T-helper 1 cell treated with Interleukin-12 subunit alpha and Interleukin-12 subunit beta and Interleukin-4 antibody, amounts not matched to agents 30 μg/mL and 1 μg/mL, for 36 hours (primary cell): ENCODE measurements at regions not wholly inside any gene's neighbourhood (a gene's known extent, or its start where the extent isn't known, plus 50 kb on each side); places are given as distances from the start of the nearest gene placed in this dataset.
"Not testable (repeated sequence)": the region's sequence is repeated elsewhere in the genome, so short reads cannot be mapped to it uniquely, and the experiment has no call there.

Source experiments
- H3K27ac Mint-ChIP-seq: one replicate; pipeline ENCODE4 v1.8.0; 2021; ENCODE audit warnings: mild to moderate bottlenecking, mixed read lengths
- H3K27me3 Mint-ChIP-seq: one replicate; pipeline ENCODE4 v1.8.0; 2021; ENCODE audit warnings: low read depth, mixed read lengths
- H3K36me3 Mint-ChIP-seq: one replicate; pipeline ENCODE4 v1.8.0; 2021; ENCODE audit warnings: low read depth, mixed read lengths
- H3K4me1 Mint-ChIP-seq: one replicate; pipeline ENCODE4 v1.8.0; 2021; ENCODE audit warnings: low read depth, mixed read lengths
- H3K4me3 Mint-ChIP-seq: one replicate; pipeline ENCODE4 v1.8.0; 2021; ENCODE audit warnings: mild to moderate bottlenecking, moderate library complexity, mixed read lengths
- H3K9me3 Mint-ChIP-seq: one replicate; pipeline ENCODE4 v1.8.0; 2021; ENCODE audit warnings: mixed read lengths

- no peaks in the 10 kb centered on the region for H3K9me3 Mint-ChIP-seq
- H3K4me1 Mint-ChIP-seq, result no peaks in the 10 kb centered on the region
- no peaks in the 10 kb centered on the region for H3K36me3 Mint-ChIP-seq
- H3K4me3 Mint-ChIP-seq, result no peak overlapping the region
- no peak overlapping the region for H3K27ac Mint-ChIP-seq
- no peaks in the 10 kb centered on the region for H3K27me3 Mint-ChIP-seq
Measured at GRCh38 chr6:76633259-76633658, 560.8 kb upstream of the IMPG1 start.

GRCh38 chr6:76631622-76632021, 559.2 kb upstream of the IMPG1 start:
- Mint-ChIP-seq H3K36me3 (no peaks in the 10 kb centered on the region), H3K27ac (no peak overlapping the region), H3K4me1 (no peaks in the 10 kb centered on the region), H3K9me3 (peaks cover 12% of the 10 kb centered on the region), H3K4me3 (no peak overlapping the region), H3K27me3 (no peaks in the 10 kb centered on the region)

GRCh38 chr6:76615395-76615794, 542.9 kb upstream of the IMPG1 start:
- no peaks in the 10 kb centered on the region for H3K4me1 Mint-ChIP-seq
- H3K27ac Mint-ChIP-seq, result no peak overlapping the region
- no peaks in the 10 kb centered on the region for H3K36me3 Mint-ChIP-seq
- no peaks in the 10 kb centered on the region for H3K27me3 Mint-ChIP-seq
- H3K9me3 Mint-ChIP-seq, result no peaks in the 10 kb centered on the region
- no peak overlapping the region for H3K4me3 Mint-ChIP-seq

GRCh38 chr6:76612954-76613353, 540.5 kb upstream of the IMPG1 start:
- Mint-ChIP-seq H3K27me3 (no peaks in the 10 kb centered on the region), H3K36me3 (no peaks in the 10 kb centered on the region), H3K4me1 (no peaks in the 10 kb centered on the region), H3K9me3 (no peaks in the 10 kb centered on the region), H3K4me3 (no peak overlapping the region), H3K27ac (no peak overlapping the region)

GRCh38 chr6:76609160-76609559, 536.7 kb upstream of the IMPG1 start:
- no peaks in the 10 kb centered on the region for H3K27me3 Mint-ChIP-seq
- H3K27ac Mint-ChIP-seq, result no peak overlapping the region
- H3K36me3 Mint-ChIP-seq, result no peaks in the 10 kb centered on the region
- no peak overlapping the region for H3K4me3 Mint-ChIP-seq
- no peaks in the 10 kb centered on the region for H3K4me1 Mint-ChIP-seq
- H3K9me3 Mint-ChIP-seq, result no peaks in the 10 kb centered on the region

GRCh38 chr6:76594109-76594508, 521.6 kb upstream of the IMPG1 start:
- Mint-ChIP-seq H3K9me3 (no peaks in the 10 kb centered on the region), H3K4me3 (no peak overlapping the region), H3K36me3 (no peaks in the 10 kb centered on the region), H3K27ac (no peak overlapping the region), H3K4me1 (no peaks in the 10 kb centered on the region), H3K27me3 (no peaks in the 10 kb centered on the region)

GRCh38 chr6:76593668-76594067, 521.2 kb upstream of the IMPG1 start:
- H3K4me1 Mint-ChIP-seq, result no peaks in the 10 kb centered on the region

GRCh38 chr6:76592566-76592965, 520.1 kb upstream of the IMPG1 start:
- Mint-ChIP-seq H3K27me3 (no peaks in the 10 kb centered on the region), H3K4me3 (no peak overlapping the region), H3K9me3 (no peaks in the 10 kb centered on the region), H3K36me3 (no peaks in the 10 kb centered on the region), H3K4me1 (no peaks in the 10 kb centered on the region), H3K27ac (no peak overlapping the region)

More at GRCh38 chr6:76593668-76594067, 521.2 kb upstream of the IMPG1 start:
- H3K36me3 Mint-ChIP-seq, result no peaks in the 10 kb centered on the region
- no peak overlapping the region for H3K4me3 Mint-ChIP-seq
- H3K9me3 Mint-ChIP-seq, result no peaks in the 10 kb centered on the region
- H3K27me3 Mint-ChIP-seq, result no peaks in the 10 kb centered on the region
- H3K27ac Mint-ChIP-seq, result no peak overlapping the region

- Mint-ChIP-seq H3K36me3 (no peaks in the 10 kb centered on the region), H3K4me3 (no peak overlapping the region), H3K27me3 (no peaks in the 10 kb centered on the region), H3K27ac (no peak overlapping the region), H3K4me1 (no peaks in the 10 kb centered on the region), H3K9me3 (no peaks in the 10 kb centered on the region)
Measured at GRCh38 chr6:76587271-76587670, 514.8 kb upstream of the IMPG1 start.

- no peaks in the 10 kb centered on the region for H3K36me3 Mint-ChIP-seq
- H3K4me1 Mint-ChIP-seq, result no peaks in the 10 kb centered on the region
- no peak overlapping the region for H3K27ac Mint-ChIP-seq
- no peaks in the 10 kb centered on the region for H3K27me3 Mint-ChIP-seq
- H3K9me3 Mint-ChIP-seq, result no peaks in the 10 kb centered on the region
- no peak overlapping the region for H3K4me3 Mint-ChIP-seq
Measured at GRCh38 chr6:76584121-76584520, 511.7 kb upstream of the IMPG1 start.

- no peak overlapping the region for H3K27ac Mint-ChIP-seq
- no peaks in the 10 kb centered on the region for H3K36me3 Mint-ChIP-seq
- H3K4me1 Mint-ChIP-seq, result no peaks in the 10 kb centered on the region
- H3K27me3 Mint-ChIP-seq, result no peaks in the 10 kb centered on the region
- no peak overlapping the region for H3K4me3 Mint-ChIP-seq
- H3K9me3 Mint-ChIP-seq, result peaks cover 3% of the 10 kb centered on the region
Measured at GRCh38 chr6:76578746-76579145, 506.3 kb upstream of the IMPG1 start.

- peaks cover 3% of the 10 kb centered on the region for H3K9me3 Mint-ChIP-seq
- H3K27me3 Mint-ChIP-seq, result no peaks in the 10 kb centered on the region
- no peak overlapping the region for H3K27ac Mint-ChIP-seq
- no peaks in the 10 kb centered on the region for H3K4me1 Mint-ChIP-seq
- no peaks in the 10 kb centered on the region for H3K36me3 Mint-ChIP-seq
- no peak overlapping the region for H3K4me3 Mint-ChIP-seq
Measured at GRCh38 chr6:76574746-76575145, 502.3 kb upstream of the IMPG1 start.

- no peak overlapping the region for H3K4me3 Mint-ChIP-seq
- H3K9me3 Mint-ChIP-seq, result peaks cover 4% of the 10 kb centered on the region
- no peaks in the 10 kb centered on the region for H3K4me1 Mint-ChIP-seq
- no peaks in the 10 kb centered on the region for H3K27me3 Mint-ChIP-seq
- H3K36me3 Mint-ChIP-seq, result no peaks in the 10 kb centered on the region
- no peak overlapping the region for H3K27ac Mint-ChIP-seq
Measured at GRCh38 chr6:76565932-76566331, 493.5 kb upstream of the IMPG1 start.

GRCh38 chr6:76562371-76562770, 489.9 kb upstream of the IMPG1 start:
- not testable (repeated sequence) for H3K27me3 Mint-ChIP-seq, H3K4me3 Mint-ChIP-seq, H3K36me3 Mint-ChIP-seq, H3K27ac Mint-ChIP-seq, H3K9me3 Mint-ChIP-seq, H3K4me1 Mint-ChIP-seq

GRCh38 chr6:76560851-76561755, 488.6 kb upstream of the IMPG1 start:
- H3K4me1 Mint-ChIP-seq, H3K27me3 Mint-ChIP-seq: not testable (repeated sequence)

More at GRCh38 chr6:76560851-76561755, 488.6 kb upstream of the IMPG1 start:
- H3K4me3 Mint-ChIP-seq, H3K9me3 Mint-ChIP-seq, H3K36me3 Mint-ChIP-seq, H3K27ac Mint-ChIP-seq: not testable (repeated sequence)
